Muscle layer of duodenum (tissue), 2 donors: ENCODE measurements at regions not wholly inside any gene's neighbourhood (a gene's known extent, or its start where the extent isn't known, plus 50 kb on each side); places are given as distances from the start of the nearest gene placed in this dataset.

Experiments used
- H3K27ac ChIP-seq: one replicate; pipeline ENCODE4 v1.7.0; 2013; ENCODE audit warnings: mild to moderate bottlenecking, low read length
- H3K27me3 ChIP-seq: one replicate; pipeline ENCODE4 v1.7.0; 2013; ENCODE audit warnings: low read depth, mild to moderate bottlenecking, control low read depth, low read length
- H3K36me3 ChIP-seq, 2 donors: one replicate each; pipeline ENCODE4 v1.7.0; 2013; ENCODE audit warnings: low read length in 2 of 2, control low read depth in 1 of 2, mild to moderate bottlenecking in 1 of 2; ENCODE audit not compliant: insufficient read depth in 2 of 2, control insufficient read depth in 1 of 2
- H3K4me1 ChIP-seq, 2 donors: one replicate each; pipeline ENCODE4 v1.7.0; 2013; ENCODE audit warnings: low read length in 2 of 2, mild to moderate bottlenecking in 2 of 2, control low read depth in 1 of 2, moderate library complexity in 1 of 2; ENCODE audit not compliant: insufficient read depth in 2 of 2, control insufficient read depth in 1 of 2
- H3K4me3 ChIP-seq, 2 donors: one replicate each; pipeline ENCODE4 v1.7.0; 2013; ENCODE audit warnings: low read length in 2 of 2, low read depth in 1 of 2, mild to moderate bottlenecking in 1 of 2
- H3K9me3 ChIP-seq, 2 donors: one replicate each; pipeline ENCODE4 v1.7.0; 2013; ENCODE audit warnings: low read length in 2 of 2, control low read depth in 1 of 2, mild to moderate bottlenecking in 1 of 2; ENCODE audit not compliant: control insufficient read depth in 1 of 2
- donor health status: healthy.

DNA sequence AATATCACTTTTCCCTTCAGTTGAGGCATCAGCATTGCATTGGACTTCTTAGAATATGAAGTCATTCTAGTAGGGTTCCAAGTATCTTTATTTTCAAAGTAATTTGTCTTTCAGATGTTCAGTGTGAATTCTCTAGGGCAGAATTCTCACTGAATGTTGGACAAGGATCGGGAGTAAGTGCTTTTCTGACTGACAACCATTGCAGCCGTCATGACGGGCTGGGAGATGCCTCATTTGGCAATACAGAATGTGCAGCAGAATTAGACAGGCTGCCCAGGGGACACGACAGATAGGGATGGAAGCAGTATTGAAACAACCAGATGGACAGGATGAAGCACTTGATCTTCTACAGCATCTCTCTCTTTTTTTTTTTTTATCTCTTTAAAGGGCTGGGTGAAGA is 129.0 kb downstream of the ICE1 start:
- Histone ChIP-seq H3K27me3 (no peaks in the 10 kb centered on the region), H3K27ac (no peak overlapping the region), H3K4me1 (no peaks in the 10 kb centered on the region)

GRCh38 chr5:5546408-5546807 is 123.9 kb downstream of the ICE1 start:
- Histone ChIP-seq H3K9me3 (no peaks in the 10 kb centered on the region), H3K27me3 (no peaks in the 10 kb centered on the region), H3K36me3 (no peaks in the 10 kb centered on the region), H3K4me1 (no peaks in the 10 kb centered on the region), H3K27ac (no peak overlapping the region), H3K4me3 (no peak overlapping the region)

More for the DNA sequence above, 129.0 kb downstream of the ICE1 start:
- no peak overlapping the region for H3K4me3 ChIP-seq
- H3K9me3 ChIP-seq, result no peaks in the 10 kb centered on the region
- no peaks in the 10 kb centered on the region for H3K36me3 ChIP-seq

DNA sequence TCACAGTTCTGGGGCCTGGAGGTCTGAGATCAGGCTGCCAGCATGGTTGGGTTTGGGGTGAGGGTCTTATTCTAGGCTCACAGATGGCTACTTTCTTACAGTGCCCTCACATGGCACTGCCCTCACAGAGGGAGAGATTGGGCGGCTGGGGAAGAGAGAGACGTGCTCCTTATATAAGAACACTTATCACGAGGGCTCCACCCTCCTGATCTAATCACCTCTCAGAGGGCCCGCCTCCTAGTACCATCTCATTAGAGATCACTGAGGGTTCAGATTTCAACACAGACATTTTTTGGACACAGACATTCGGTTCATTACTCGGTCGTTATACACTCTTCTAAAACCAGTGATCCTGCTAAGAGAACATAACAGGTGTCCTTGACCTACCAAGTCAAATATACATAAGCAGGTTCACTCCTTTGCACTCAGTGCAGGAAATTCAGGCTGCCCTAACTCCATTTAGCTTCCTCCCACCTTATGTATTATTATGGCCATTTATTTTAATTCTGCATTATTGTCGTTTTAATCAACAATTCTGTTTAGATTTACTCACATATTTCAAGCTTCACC is 121.7 kb downstream of the ICE1 start:
- Histone ChIP-seq H3K36me3 (no peaks in the 10 kb centered on the region), H3K4me1 (no peaks in the 10 kb centered on the region), H3K9me3 (no peaks in the 10 kb centered on the region), H3K27me3 (no peaks in the 10 kb centered on the region), H3K4me3 (no peak overlapping the region), H3K27ac (no peak overlapping the region)

DNA sequence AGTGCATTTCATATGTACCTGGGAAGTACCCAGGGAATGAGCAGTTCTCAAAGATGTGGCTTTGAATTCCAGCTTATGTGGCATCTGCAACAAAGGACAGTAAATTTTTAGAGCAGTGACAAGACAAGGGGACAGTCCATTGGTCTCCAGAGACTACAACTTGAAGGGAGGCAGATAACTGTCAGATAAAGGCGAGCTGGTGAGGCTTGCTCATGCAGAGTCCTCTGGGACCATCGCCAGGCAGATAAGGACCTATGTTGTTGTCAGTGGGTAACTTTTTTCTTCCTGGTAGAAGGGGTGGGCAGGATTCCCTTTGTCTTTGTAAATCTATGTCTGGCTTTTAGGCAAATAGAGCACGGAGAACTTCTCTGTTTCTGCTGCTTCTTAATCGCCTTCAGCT is 120.2 kb downstream of the ICE1 start:
- Histone ChIP-seq H3K9me3 (no peaks in the 10 kb centered on the region), H3K27me3 (no peaks in the 10 kb centered on the region), H3K4me3 (no peak overlapping the region), H3K36me3 (no peaks in the 10 kb centered on the region), H3K27ac (no peak overlapping the region), H3K4me1 (no peaks in the 10 kb centered on the region)

DNA sequence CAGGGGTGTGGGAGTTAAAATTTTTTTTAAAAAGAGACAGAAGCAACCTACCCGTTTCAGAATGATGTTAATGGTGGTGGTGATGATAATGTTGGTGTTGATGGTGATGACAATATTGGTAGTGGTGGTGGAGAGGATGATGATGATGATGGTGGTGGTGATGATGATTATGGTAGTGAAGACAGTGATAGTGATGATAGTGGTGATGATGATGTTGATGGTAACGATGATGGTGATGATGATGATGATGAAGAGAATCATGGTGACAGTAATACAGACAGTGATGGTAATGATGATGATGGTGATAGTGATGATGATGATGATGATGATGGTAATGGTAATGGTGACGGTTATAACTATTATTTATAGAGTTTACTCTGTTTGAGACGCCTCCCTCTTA is 117.6 kb downstream of the ICE1 start:
- Histone ChIP-seq H3K4me3 (no peak overlapping the region), H3K36me3 (no peaks in the 10 kb centered on the region), H3K27me3 (no peaks in the 10 kb centered on the region), H3K9me3 (no peaks in the 10 kb centered on the region), H3K4me1 (no peaks in the 10 kb centered on the region), H3K27ac (no peak overlapping the region)
